ENCODE measurements at regions not wholly inside any gene's neighbourhood (a gene's known extent, or its start where the extent isn't known, plus 50 kb on each side); places are given as distances from the start of the nearest gene placed in this dataset.

DNA sequence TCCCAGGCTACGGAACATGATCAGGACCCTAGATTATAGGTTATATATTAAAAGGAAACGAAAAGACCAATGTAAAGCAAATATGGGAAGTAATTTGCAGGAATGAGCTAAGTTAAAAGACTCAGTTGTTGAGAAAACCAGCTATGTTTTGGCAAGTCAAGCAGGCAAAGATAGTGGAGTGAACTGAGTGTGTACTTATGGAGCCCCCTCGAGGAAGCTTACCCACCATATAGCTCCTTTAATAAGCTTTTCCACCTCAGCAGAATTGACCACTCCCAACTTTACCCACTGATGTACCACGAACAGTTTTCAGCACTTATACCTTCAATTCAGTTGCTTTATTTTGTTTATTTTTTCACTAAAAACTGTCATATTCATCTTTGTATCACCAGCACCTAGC lies 57.3 kb upstream of the PJA2 start:
- DNase-seq, result no peak
